K562 (cell line): ENCODE measurements at regions not wholly inside any gene's neighbourhood (a gene's known extent, or its start where the extent isn't known, plus 50 kb on each side); places are given as distances from the start of the nearest gene placed in this dataset.

Experiments used
- ATAC-seq: fragments of 200-7000 bp; cut with Tn5 transposase; 3 replicates; pipeline ENCODE4 v1.9.1; 2020; ENCODE audit warnings: moderate library complexity
- BruUV-seq: library from RNA; stranded (reverse); fragments of 400-500 nt; replicated peaks from 2 replicates; lab custom pipeline; 2021; lab: Mats Ljungman, UMichigan
- CTCF ChIA-PET: fragments of 300-600 bp; formaldehyde crosslinking; extraction: SDS; loops from one replicate; lab custom pipeline; 2021; ENCODE audit warnings: low intra/inter-chr PET ratio; lab: Yijun Ruan, JAX
- POLR2A ChIA-PET: fragments of 300-600, 350-650 bp; sonication (Branson Sonifier 250); formaldehyde crosslinking; extraction: SDS; loops from one replicate; lab custom pipeline; 2021; ENCODE audit warnings: antibody characterized with exemption, inconsistent platforms; lab: Yijun Ruan, JAX
- DNase-seq, 4 experiments: peaks; one replicate each; pipeline versions ENCODE4 v3.0.0 to v3.0.0-alpha.2; 2011 to 2018; ENCODE audit warnings: low spot score in 3 of 4, mixed read lengths in 3 of 4; ENCODE audit errors: extremely low read depth in 1 of 4
- FAIRE-seq: peaks from 2 replicates; lab custom pipeline; 2011; peaks lifted over from hg19 to GRCh38; lab: Jason Lieb, UNC
- H2AFZ ChIP-seq: 2 replicates; pipeline ENCODE4 v1.6.0; 2011; ENCODE audit warnings: low read depth, low read length, control low read depth, inconsistent platforms
- H3K27ac ChIP-seq: fragments of 200-600 bp; 3 replicates; pipeline ENCODE4 v1.8.0; 2011; ENCODE audit warnings: low read depth, mild to moderate bottlenecking, control low read depth, inconsistent platforms, low read length, moderate library complexity, mixed read lengths; ENCODE audit errors: extremely low read depth
- H3K27me3 ChIP-seq, 2 experiments: fragments of 300-600 bp in 1 of 2; 2 replicates in 1 of 2; 3 replicates in 1 of 2; pipeline versions ENCODE4 v1.6.0 to v1.8.0; 2011; ENCODE audit warnings: inconsistent platforms in 2 of 2, low read length in 2 of 2, mild to moderate bottlenecking in 1 of 2, mixed read lengths in 1 of 2, moderate library complexity in 1 of 2; ENCODE audit not compliant: control insufficient read depth in 2 of 2, insufficient read depth in 2 of 2
- H3K36me3 ChIP-seq: fragments of 300-600 bp; 3 replicates; pipeline ENCODE4 v1.8.0; 2011; ENCODE audit warnings: mild to moderate bottlenecking, low read length, inconsistent platforms; ENCODE audit not compliant: control insufficient read depth, insufficient read depth
- H3K4me1 ChIP-seq, 2 experiments: fragments of 200-600 bp in 1 of 2; replicated peaks in 1 of 2; 2 replicates in 1 of 2; 3 replicates in 1 of 2; pipeline versions ENCODE4 v1.5.1 to v1.8.0; 2011; ENCODE audit warnings: inconsistent platforms in 2 of 2, low read length in 2 of 2, mild to moderate bottlenecking in 1 of 2, mixed read lengths in 1 of 2, moderate library complexity in 1 of 2; ENCODE audit not compliant: control insufficient read depth in 2 of 2, insufficient read depth in 2 of 2
- H3K4me2 ChIP-seq: 2 replicates; pipeline ENCODE4 v1.6.1; 2011; ENCODE audit warnings: low read length, control low read depth, inconsistent platforms, mixed read lengths; ENCODE audit not compliant: insufficient read depth
- H3K4me3 ChIP-seq: fragments of 200-600 bp; sonication (generic), shearing (Covaris generic); 2 replicates; pipeline ENCODE4 v1.5.1; 2016; ENCODE audit warnings: control low read depth, inconsistent platforms
- H3K79me2 ChIP-seq: fragments of 200-600 bp; 3 replicates; pipeline ENCODE4 v1.8.0; 2011; ENCODE audit warnings: low read length, inconsistent platforms; ENCODE audit not compliant: control insufficient read depth, insufficient read depth
- H3K9ac ChIP-seq, 2 experiments: 2 replicates each; pipeline versions ENCODE4 v1.6.0 to v1.6.1; 2011; ENCODE audit warnings: low read depth in 2 of 2, low read length in 2 of 2, control low read depth in 1 of 2, inconsistent platforms in 1 of 2, mild to moderate bottlenecking in 1 of 2, mixed read lengths in 1 of 2; ENCODE audit not compliant: insufficient read depth in 1 of 2
- H3K9me1 ChIP-seq: one replicate; pipeline ENCODE4 v1.6.0; 2011; ENCODE audit warnings: inconsistent platforms, mild to moderate bottlenecking, low read length, moderate library complexity; ENCODE audit not compliant: control insufficient read depth, insufficient read depth
- H3K9me3 ChIP-seq: replicated peaks from 2 replicates; pipeline ENCODE4 v1.5.1; 2011; ENCODE audit warnings: low read depth, low read length, inconsistent platforms; ENCODE audit not compliant: control insufficient read depth, insufficient read depth
- H4K20me1 ChIP-seq: replicated peaks from 2 replicates; pipeline ENCODE4 v1.6.1; 2011; ENCODE audit warnings: low read length, inconsistent platforms, mixed read lengths; ENCODE audit not compliant: control insufficient read depth, insufficient read depth
- ATF1 ChIP-seq, 2 experiments: fragments of 450-650 bp in 1 of 2; IDR thresholded peaks; 2 replicates each; pipeline ENCODE4 v1.6.1; 2016; ENCODE audit warnings: missing compliant biosample characterization in 1 of 2, missing genetic modification characterization in 1 of 2
- CBFB ChIP-seq: sonication (generic); formaldehyde crosslinking; IDR thresholded peaks from 2 replicates; pipeline ENCODE4 v1.4.0; 2020; ENCODE audit warnings: mild to moderate bottlenecking, missing genetic modification reagents
- GABPB1 ChIP-seq: sonication (generic); formaldehyde crosslinking; IDR thresholded peaks from 2 replicates; pipeline ENCODE4 v1.8.0; 2022; ENCODE audit warnings: mild to moderate bottlenecking, missing genetic modification reagents
- HDAC6 ChIP-seq: IDR thresholded peaks from 2 replicates; pipeline ENCODE4 v1.6.1; 2012; ENCODE audit warnings: low read depth, mild to moderate bottlenecking, control low read depth, inconsistent platforms, low read length, moderate library complexity
- MECOM ChIP-seq: fragments of 250-450 bp; sonication (Bioruptor Pico); IDR thresholded peaks from 2 replicates; pipeline ENCODE4 v1.8.0; 2022; ENCODE audit warnings: inconsistent platforms
- NFIX ChIP-seq: fragments of 250-450 bp; sonication (Bioruptor Pico); IDR thresholded peaks from 2 replicates; pipeline ENCODE4 v1.4.0; 2020; ENCODE audit warnings: low read depth, mild to moderate bottlenecking, moderate library complexity
- NKRF ChIP-seq: fragments of 450-650 bp; IDR thresholded peaks from 2 replicates; pipeline ENCODE4 v1.6.1; 2016; ENCODE audit warnings: borderline replicate concordance
- REST ChIP-seq, 2 experiments: fragments of 450-650 bp; formaldehyde crosslinking in 1 of 2; IDR thresholded peaks; 2 replicates each; pipeline versions ENCODE4 v1.4.0 to v1.6.1; 2014 to 2020; ENCODE audit warnings: mild to moderate bottlenecking in 2 of 2, borderline replicate concordance in 1 of 2, low read depth in 1 of 2
- SLC30A9 ChIP-seq: fragments of 250-450 bp; sonication (Bioruptor Pico); IDR thresholded peaks from 2 replicates; pipeline ENCODE4 v1.8.0; 2022; ENCODE audit warnings: mild to moderate bottlenecking, moderate library complexity
- SREBF1 ChIP-seq: fragments of 150-350 bp; IDR thresholded peaks from 2 replicates; pipeline ENCODE4 v1.6.1; 2014; ENCODE audit warnings: antibody characterized with exemption, low read depth, low read length, borderline replicate concordance
- TFAM ChIP-seq: fragments of 250-450 bp; sonication (Bioruptor Pico); conservative IDR thresholded peaks from 2 replicates; pipeline ENCODE4 v1.5.0; 2021; ENCODE audit warnings: mild to moderate bottlenecking, moderate library complexity
- ZNF140 ChIP-seq: fragments of 250-450 bp; sonication (Bioruptor Pico); IDR thresholded peaks from 2 replicates; pipeline ENCODE4 v1.8.0; 2021; ENCODE audit warnings: moderate library complexity, mild to moderate bottlenecking, inconsistent platforms
- ZNF324 ChIP-seq: fragments of 250-450 bp; sonication (Bioruptor Pico); IDR thresholded peaks from 2 replicates; pipeline ENCODE4 v1.4.0; 2020; ENCODE audit warnings: mild to moderate bottlenecking
- ZNF584 ChIP-seq: fragments of 200-800 bp; sonication (Bioruptor generic); IDR thresholded peaks from 2 replicates; pipeline ENCODE4 v1.6.1; 2016; ENCODE audit warnings: low read depth, mild to moderate bottlenecking, missing genetic modification characterization, missing compliant biosample characterization
- ZNF717 ChIP-seq: fragments of 250-450 bp; sonication (Bioruptor Pico); IDR thresholded peaks from 2 replicates; pipeline ENCODE4 v1.5.0; 2021
- WGBS: fragments of 100-300 bp; shearing (Covaris generic); methylation state at CpG from one replicate; pipeline ENCODE4 v1.1.6; 2016; ENCODE audit warnings: low coverage, mixed read lengths; ENCODE audit not compliant: insufficient coverage; ENCODE audit errors: missing lambda C conversion rate; 5-methylcytosine and 5-hydroxymethylcytosine counted together
- in situ Hi-C: fragments of 300-500 bp; cut with MboI; formaldehyde crosslinking; loops from 4 replicates; pipeline ENCODE4 v1.15.0; 2018; ENCODE audit warnings: inconsistent platforms, mixed read lengths
- intact Hi-C: fragments of 100-400 bp; cut with micrococcal nuclease; formaldehyde crosslinking; loops from 2 replicates; pipeline ENCODE4 v1.14.2; 2022

DNA sequence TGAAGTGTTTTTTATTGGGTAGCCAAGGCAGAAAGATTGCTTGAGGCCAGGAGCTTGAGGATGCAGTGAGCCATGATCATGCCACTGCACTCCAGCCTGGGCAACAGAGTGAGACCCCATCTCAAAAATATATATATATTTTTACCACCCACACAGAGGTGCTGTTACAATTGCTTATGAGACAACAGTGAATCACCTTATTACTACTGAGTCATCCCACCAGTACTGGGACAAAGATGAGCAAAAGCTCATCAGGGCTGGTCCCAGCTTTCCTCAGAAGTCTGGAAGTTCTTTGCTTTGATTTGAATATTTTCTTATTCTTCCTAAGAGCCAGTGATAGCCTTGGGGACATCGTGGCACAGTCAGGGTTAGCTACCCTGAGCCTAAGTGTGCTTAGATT, 207.7 kb downstream of the SOX2 start:
- POLR2A ChIA-PET, result no interaction called here
- TF ChIP-seq HDAC6 (no peak), GABPB1 (no peak), SLC30A9 (CRISPR knock-in tag) (no peak), ZNF584 (CRISPR knock-in tag) (no peak), ZNF324 (CRISPR knock-in tag) (no peak), ZNF717 (CRISPR knock-in tag) (no peak), REST (IDR thresholded peaks at IDR 0.05; ENCODE audit: borderline replicate concordance) (no peak), REST (CRISPR knock-in tag; IDR thresholded peaks at IDR 0.05; ENCODE audit: low read depth) (no peak), ZNF140 (CRISPR knock-in tag) (no peak), SREBF1 (no peak), NFIX (no peak), TFAM (no peak), MECOM (CRISPR knock-in tag) (no peak), NKRF (no peak), CBFB (CRISPR knock-in tag) (no peak), ATF1 (CRISPR knock-in tag; IDR thresholded peaks at IDR 0.05) (no peak), ATF1 (tag; IDR thresholded peaks at IDR 0.05) (no peak)

More for the DNA sequence above, 207.7 kb downstream of the SOX2 start:
- intact Hi-C loops, result no loop called here
- Histone ChIP-seq H3K27me3 (no peaks in the 10 kb centered on the region; a peak in 1 of 5 replicates), H3K4me3 (no peak overlapping the region), H3K4me1 (no peaks in the 10 kb centered on the region), H3K9me3 (no peaks in the 10 kb centered on the region), H3K36me3 (no peaks in the 10 kb centered on the region), H3K27ac (no peak overlapping the region), H3K9ac (no peak overlapping the region), H3K79me2 (no peaks in the 10 kb centered on the region), H3K9me1 (no peaks in the 10 kb centered on the region), H3K4me2 (no peak overlapping the region), H2AFZ (no peak overlapping the region), H4K20me1 (no peaks in the 10 kb centered on the region)
- 0% methylated on average over 1 of the region's 1 CpG for WGBS
- no peak for ATAC-seq
- BruUV-seq, result no TSS peak
- in situ Hi-C loops, result no loop called here
- no peak for DNase-seq
- no peak for FAIRE-seq
- CTCF ChIA-PET, result no interaction called here
